Sciatic nerve (tissue), 2 donors: ENCODE measurements at regions not wholly inside any gene's neighbourhood (a gene's known extent, or its start where the extent isn't known, plus 50 kb on each side); places are given as distances from the start of the nearest gene placed in this dataset.
A peak's percentile ranks its signal among the peaks of the same experiment; 100 is the strongest.

Experiments used
- ATAC-seq: fragments of 200-7000 bp; cut with Tn5 transposase; one replicate; pipeline ENCODE4 v1.9.1; 2020; ENCODE audit warnings: mild to moderate bottlenecking, moderate library complexity
- DNase-seq: peaks from one replicate; pipeline ENCODE4 v3.0.0-alpha.2; 2020; ENCODE audit warnings: low spot score
- intact Hi-C: fragments of 100-400 bp; cut with DNase I; formaldehyde crosslinking; loops from one replicate; pipeline ENCODE4 v1.14.2; 2022
- donor health status: DM: no; HTN: no; CAD: no.
- donor health status: DM: no; HTN: no; CAD: no.

DNA sequence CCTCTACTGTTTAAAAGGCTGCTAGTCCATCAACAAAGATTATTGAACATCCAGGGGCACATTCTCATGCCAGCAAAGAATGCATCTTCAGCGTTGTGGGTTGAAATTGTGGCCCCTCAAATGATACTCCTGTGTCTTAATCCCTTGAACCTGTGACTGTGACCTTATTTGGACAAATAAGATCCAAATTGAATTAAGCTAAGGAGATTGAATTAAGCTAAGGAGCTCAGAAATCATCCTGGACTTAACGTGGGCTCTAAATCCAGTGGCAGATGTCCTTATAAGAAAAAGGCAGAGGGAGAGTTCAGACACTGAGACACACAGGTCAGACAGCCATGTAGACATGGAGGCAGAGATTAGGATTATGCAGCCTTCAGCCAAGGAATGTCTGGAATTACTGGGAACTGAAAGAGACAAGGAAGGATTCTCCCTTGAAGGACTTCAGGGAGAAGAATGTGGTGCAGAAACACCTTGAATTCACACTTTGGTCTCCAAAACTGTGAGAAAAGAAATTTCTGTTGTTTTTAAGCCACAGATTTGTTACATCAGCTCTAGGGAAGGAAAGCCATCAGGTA lies 57.3 kb upstream of the SLC24A5 start:
- intact Hi-C loops: no loop called here
- DNase-seq: no peak
- ATAC-seq: no peak

DNA sequence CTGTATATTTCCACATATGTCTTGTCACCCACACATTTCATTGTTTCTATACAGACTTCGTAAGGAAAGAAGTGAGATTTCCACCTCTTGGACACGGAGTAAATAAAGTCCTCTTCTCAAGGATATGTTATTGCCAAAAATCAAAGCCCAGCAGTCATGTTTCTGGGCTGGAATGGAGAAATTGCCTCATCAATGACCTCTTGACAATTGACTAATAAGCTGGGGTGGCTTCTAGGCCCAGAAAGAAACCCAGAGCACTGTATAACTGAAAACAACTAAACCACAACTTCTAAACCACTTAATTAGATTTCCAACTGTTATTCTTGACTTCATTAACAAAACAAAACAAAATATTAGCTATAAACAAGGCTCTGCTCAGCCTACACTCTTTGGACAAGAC lies 56.4 kb upstream of the SLC24A5 start:
- DNase-seq (no peak), ATAC-seq (peak; percentile 83)
- intact Hi-C loops: no loop called here

DNA sequence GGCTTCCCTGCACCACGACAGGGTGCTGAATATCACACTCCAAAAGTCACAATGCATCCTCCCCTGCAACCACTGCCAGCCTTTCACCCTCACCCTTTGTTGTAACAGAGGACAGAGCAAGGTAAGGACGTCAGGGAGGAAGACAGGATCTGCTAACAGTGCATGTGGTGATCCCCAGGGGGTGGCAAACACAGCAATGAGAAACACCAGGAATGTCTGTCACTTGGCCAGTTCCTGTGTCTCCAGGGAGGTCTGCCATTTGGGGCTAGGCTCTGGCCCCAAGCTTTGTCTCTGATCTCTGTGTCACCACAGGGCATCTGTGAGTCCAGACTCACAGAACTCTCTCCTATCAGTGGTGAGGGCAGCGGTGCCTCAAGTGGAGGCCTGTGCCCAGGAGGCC lies 54.3 kb upstream of the SLC24A5 start:
- ATAC-seq: no peak
- no peak for DNase-seq
- intact Hi-C loops: no loop called here
